GM12872 (cell line): ENCODE measurements at regions not wholly inside any gene's neighbourhood (a gene's known extent, or its start where the extent isn't known, plus 50 kb on each side); places are given as distances from the start of the nearest gene placed in this dataset.

Experiments used
- CTCF ChIP-seq: IDR thresholded peaks from 3 replicates; pipeline ENCODE4 v1.5.1; 2011; ENCODE audit warnings: low read depth, mild to moderate bottlenecking, low read length, moderate library complexity; ENCODE audit not compliant: insufficient read depth

GRCh38 chr7:22559829-22560489 is 60.0 kb upstream of the STEAP1B start:
- TF ChIP-seq CTCF: peak; percentile 81

GRCh38 chr7:22557167-22557566 is 57.2 kb upstream of the STEAP1B start:
- TF ChIP-seq CTCF: no peak

- TF ChIP-seq CTCF: no peak
These were observed 55.5 kb upstream of the STEAP1B start for GRCh38 chr7:22555476-22555875.

GRCh38 chr7:22554184-22554583 is 54.2 kb upstream of the STEAP1B start:
- no peak for TF ChIP-seq CTCF

- TF ChIP-seq CTCF: no peak
These were observed 52.0 kb upstream of the STEAP1B start for GRCh38 chr7:22551768-22552513.

- no peak for TF ChIP-seq CTCF
These were observed 50.6 kb upstream of the STEAP1B start for GRCh38 chr7:22550514-22551030.

- TF ChIP-seq CTCF: peak; percentile 71
These were observed 49.9 kb upstream of the STEAP1B start for GRCh38 chr7:22549667-22550513.
